Ovary (tissue), 7 donors: ENCODE measurements at regions not wholly inside any gene's neighbourhood (a gene's known extent, or its start where the extent isn't known, plus 50 kb on each side); places are given as distances from the start of the nearest gene placed in this dataset.

ENCODE experiments used
- DNase-seq, 5 donors: peaks; one replicate each; pipeline ENCODE4 v3.0.0-alpha.2; 2019 to 2020
- H3K27ac ChIP-seq, 2 donors: fragments of 200-600 bp; one replicate each; pipeline versions ENCODE4 v1.5.1 to v1.8.0; 2019 to 2022
- H3K27me3 ChIP-seq: fragments of 200-600 bp; one replicate; pipeline ENCODE4 v1.8.0; 2022
- H3K36me3 ChIP-seq: fragments of 200-600 bp; sonication (generic); one replicate; pipeline ENCODE4 v1.5.1; 2019
- H3K4me1 ChIP-seq: one replicate; pipeline ENCODE4 v1.8.1; 2013; ENCODE audit warnings: mild to moderate bottlenecking, moderate library complexity; ENCODE audit not compliant: insufficient read depth
- H3K4me3 ChIP-seq: fragments of 200-600 bp; sonication (generic); one replicate; pipeline ENCODE4 v1.5.1; 2017
- H3K9me3 ChIP-seq, 2 donors: fragments of 200-600 bp in 1 of 2; sonication (generic) in 1 of 2; one replicate each; pipeline versions ENCODE4 v1.5.1 to v1.8.1; 2013 to 2019; ENCODE audit warnings: mild to moderate bottlenecking in 1 of 2, moderate library complexity in 1 of 2
- POLR2A ChIP-seq: fragments of 450-650 bp; IDR thresholded peaks from one replicate; pipeline ENCODE4 v1.6.1; 2017; ENCODE audit warnings: antibody characterized with exemption, mild to moderate bottlenecking, moderate library complexity
- WGBS, 3 donors: extraction: QIAGEN DNeasy Blood & Tissue Kit in 1 of 3; methylation state at CpG; one replicate each; pipeline versions ENCODE4 v1.1.5 to v1.1.7; 2013 to 2017; 5-methylcytosine and 5-hydroxymethylcytosine counted together
- intact Hi-C, 4 donors: fragments of 100-400 bp; cut with DNase I; formaldehyde crosslinking; loops; one replicate each; pipeline versions ENCODE4 v1.11.0 to v1.15.1; 2022 to 2023
- donor health status: DM: no; HTN: no; CAD: no; lungs with moderate emphysema.
- donor health status: DM: no; HTN: no; CAD: no.
- donor health status: Bipolar disorder and iron deficiency.
- donor health status: DM: no; HTN: no; CAD: no.
- donor health status: DM: yes; HTN: yes; CAD: no.

DNA sequence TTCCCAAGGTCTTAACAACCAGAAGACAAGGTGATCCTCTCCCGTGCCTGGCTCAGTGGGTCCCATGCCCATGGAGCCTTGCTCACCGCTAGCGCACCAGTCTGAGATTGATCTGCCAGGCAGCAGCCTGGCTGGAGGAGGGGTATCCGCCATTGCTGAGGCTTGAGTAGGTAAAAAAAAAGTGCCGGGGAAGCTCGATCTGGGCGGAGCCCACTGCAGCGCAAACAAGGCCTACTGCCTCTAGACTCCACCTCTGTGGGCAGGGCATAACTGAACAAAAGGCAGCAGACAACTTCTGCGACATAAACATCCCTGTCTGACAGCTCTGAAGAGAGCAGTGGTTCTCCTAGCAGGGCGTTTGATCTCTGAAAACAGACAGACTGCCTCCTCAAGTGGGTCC lies 104.0 kb downstream of the C14orf39 start:
- H3K4me3 ChIP-seq: no peak overlapping the region
- TF ChIP-seq POLR2A: no peak
- 79 to 91% (median 82%) methylated on average over 10 of the region's 10 CpGs for WGBS, 3 donors
- intact Hi-C loops: no loop called here
- no peak overlapping the region for H3K27ac ChIP-seq
- H3K36me3 ChIP-seq: no peaks in the 10 kb centered on the region
- H3K27me3 ChIP-seq: no peaks in the 10 kb centered on the region
- no peak for DNase-seq
- H3K9me3 ChIP-seq: no peaks in the 10 kb centered on the region
- no peaks in the 10 kb centered on the region for H3K4me1 ChIP-seq
